GM19395 (cell line): ENCODE measurements at regions not wholly inside any gene's neighbourhood (a gene's known extent, or its start where the extent isn't known, plus 50 kb on each side); places are given as distances from the start of the nearest gene placed in this dataset.
"Not testable (repeated sequence)": the region's sequence is repeated elsewhere in the genome, so short reads cannot be mapped to it uniquely, and the experiment has no call there.

Experiments
- ATAC-seq: cut with Tn5 transposase; IDR thresholded peaks from one replicate; pipeline ENCODE4 v1.9.1; 2021; ENCODE audit warnings: mild to moderate bottlenecking, moderate library complexity; ENCODE audit not compliant: unreplicated experiment

DNA sequence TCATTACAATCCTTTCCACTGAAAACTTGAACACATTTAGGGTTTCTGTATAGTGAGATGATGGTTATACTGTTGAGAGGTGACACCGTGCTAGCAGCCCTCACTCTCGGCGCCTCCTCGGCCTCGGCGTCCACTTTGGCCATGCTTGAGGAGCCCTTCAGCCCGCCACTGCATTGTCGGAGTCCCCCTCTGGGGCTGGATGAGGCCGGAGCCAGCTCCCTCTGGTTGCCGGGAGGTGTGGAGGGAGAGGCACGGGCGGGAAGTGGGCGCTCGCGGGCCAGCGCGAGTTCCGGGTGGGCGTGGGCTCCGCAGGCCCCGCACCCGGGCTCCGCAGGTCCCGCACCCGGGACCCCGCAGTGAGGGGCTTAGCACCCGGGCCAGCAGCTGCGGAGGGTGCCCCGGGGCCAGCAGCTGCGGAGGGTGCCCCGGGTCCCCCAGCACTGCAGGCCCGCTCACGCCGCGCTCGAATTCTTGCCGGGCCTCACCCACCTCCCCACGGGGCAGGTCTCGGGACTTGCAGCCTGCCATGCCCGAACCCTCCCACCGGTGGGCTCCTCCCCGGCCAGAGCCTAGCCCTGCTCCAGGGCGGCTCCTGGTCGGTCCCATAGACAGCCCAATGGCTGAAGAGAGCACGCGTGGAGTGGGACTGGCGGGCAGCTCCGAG is 145.9 kb upstream of the ZNF608 start:
- no peak for ATAC-seq

DNA sequence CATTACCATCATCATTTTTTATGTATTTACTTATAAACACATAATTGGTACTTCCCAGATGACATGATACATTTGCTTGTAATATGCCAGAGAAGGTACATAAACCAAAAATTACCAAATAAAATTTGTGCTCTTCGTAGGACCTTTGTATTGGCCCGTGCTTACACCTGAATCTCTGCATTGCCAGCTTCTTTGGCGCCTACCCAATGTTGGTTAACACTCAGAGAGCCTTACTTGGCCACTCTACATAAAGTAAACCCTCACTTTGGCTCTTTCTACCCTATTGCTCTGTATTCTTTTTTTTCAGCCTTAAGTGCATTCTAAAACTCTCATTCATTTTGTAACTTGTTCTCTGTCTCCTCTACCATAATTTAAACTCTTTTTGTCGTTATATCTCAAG is 148.1 kb upstream of the ZNF608 start:
- no peak for ATAC-seq

DNA sequence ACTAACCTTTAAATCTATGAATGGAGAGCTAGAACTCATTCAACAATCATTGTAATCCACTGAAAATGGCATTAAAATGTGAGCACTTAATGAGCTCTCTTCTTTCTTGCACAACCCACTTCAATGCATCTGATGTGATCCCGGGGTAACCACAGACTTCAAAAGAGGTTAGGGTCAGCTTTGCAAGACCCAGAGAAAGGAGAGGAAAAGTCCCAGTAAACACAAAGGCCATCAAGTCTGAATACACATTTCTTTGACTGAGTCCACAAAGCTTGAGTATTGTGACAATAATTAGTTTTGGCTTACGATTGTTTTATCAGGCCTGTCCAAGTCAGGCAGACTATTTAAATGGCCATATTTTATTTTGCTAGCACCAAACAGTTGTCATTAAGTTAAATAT is 148.8 kb upstream of the ZNF608 start:
- ATAC-seq = no peak

DNA sequence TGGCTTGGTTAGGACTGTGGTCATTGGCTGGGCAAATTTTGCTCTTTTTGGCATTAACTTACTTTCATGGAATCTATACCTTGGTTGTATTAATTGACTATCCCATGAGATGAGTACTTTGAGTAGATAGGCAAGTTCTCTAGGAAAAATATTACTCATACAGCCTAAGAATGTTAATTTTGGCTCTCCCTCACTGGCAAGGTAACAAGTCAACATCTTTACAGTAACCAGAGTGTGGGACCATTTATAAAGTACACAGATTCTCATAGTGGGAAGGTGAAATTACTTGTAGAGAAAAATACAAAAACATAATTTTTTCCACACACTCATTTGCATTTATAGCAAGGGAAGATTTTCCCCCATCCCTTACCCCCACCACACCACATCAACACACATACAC is 154.6 kb upstream of the ZNF608 start:
- no peak for ATAC-seq

DNA sequence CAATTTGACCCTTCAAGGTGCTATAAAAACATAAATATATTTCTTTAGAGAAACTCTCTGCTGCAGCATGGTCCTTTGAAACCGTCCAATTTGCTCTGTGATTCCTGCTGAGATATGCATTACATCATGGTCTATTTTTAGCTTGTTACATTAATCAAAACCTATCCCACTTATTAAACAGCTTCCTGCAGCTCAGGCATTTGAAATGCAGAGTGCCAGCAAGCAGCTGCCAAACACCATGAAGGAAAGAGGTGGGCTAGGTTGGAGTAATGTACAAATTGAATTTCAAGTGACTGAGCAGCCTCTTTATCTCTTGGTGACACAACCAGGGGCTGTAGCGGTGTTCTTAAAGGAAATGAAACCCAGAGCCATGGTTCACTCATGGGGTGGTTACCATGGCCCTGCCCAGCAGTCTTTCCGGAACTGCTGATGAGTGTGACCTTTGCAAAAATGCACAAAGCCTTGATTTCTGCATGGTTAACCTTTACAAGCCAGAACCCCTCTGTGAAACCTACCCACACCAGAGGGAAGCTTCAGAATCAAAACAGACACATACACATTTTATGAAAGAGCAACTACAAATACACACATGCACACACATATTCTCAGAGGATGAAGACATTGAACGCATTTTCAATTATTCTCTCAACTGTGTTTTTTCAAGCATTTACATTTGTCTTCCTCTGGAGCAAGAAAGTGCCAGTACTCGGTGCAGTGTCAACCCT is 155.8 kb upstream of the ZNF608 start:
- ATAC-seq = peak; percentile 99

DNA sequence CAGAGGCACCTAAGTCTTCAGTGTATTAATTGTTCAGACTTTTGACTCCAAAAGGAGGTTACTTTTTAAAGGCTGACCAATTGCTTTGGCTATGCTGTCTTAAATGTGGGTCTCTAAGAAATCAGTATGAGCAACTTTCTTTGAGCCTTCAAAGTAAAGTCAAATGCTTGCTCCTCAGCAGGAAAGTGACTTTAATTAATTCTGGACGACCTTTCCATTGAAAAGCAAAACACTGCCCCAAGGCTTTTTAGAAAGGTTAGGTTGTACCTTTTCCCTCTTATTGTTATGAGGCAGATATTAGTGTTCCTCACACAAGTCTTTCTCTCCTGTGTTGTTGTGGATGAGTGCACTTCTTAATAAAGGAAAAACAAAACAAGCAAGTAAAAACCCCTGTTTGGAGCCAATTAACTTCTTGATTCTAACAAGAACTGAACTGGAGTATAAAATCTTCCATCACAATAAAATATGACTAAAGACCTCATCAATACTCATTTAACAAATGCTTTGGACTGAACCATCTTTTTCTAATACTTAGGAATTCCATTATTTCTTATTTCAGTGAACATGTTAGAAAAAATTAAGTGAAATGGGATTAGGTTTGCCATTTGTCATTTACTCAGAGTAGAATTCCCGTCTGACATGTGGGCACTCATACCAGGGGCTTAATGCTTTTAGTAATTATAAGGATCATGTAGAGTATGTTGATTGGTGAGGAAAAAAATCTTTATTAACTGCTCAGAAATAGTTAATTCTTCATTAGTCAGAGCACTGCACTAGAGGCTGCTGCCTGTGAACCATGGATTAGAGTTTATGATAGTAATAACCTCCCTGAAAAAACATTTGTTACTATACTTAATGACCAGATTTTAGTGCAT is 159.1 kb upstream of the ZNF608 start:
- no peak for ATAC-seq

DNA sequence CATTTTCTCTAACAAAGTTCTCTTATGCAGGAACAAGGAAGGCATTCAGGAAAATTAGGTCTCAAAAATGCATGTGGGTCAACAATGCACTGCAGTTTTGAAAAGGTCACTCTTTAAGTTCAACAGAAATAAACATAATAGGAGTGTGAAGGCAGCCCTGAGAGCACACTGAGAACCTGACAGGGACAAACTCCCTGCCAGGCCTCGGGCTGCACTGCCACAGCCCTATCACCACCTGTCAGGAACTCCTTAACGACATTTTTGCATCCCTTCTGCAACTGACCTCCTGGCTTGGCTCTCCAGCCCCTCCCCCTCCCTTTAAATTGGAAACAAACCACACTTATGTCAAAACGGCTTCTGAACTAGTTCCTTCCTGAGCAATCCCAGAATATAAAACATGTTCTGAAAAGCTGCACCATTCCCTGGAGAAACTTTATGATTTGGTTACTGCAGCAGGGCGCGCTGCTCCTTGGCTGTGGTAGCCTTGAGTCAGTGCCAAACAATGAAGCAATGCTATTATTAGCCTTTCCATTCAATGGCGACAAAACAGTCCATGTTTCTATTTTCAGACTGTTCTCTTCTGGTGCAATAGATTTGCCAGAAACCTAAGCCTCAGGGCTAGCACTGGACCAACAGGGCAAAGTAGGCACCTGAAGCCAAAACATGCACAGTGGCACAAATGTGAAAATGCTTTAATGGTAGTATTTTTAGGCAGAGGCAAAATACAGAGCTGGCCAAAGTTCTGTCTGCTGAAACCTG is 160.1 kb upstream of the ZNF608 start:
- no peak for ATAC-seq

DNA sequence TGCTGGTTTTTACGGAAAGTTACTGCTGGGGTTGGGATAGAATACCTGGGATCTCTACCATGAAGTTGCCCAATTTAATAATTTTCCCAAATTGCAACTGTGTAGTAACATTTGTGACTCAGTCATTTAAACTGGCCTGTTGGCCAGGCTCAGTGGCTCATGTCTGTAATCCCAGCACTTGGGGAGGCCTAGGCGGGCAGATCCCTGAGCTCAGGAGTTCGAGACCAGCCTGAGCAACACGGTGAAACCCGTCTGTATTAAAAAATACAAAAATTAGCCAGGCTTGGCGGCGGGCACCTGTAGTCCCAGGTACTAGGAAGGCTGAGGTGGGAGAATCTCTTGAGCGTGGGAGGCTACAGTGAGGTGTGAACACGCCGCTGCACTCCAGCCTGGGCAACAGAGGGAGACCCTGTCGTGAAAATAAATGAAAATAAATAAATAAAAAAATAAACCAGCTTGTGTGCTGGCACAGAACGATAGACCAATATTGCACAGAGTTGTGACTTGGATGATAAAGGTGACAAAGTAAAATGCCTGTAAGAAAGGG is 160.7 kb upstream of the ZNF608 start:
- no peak for ATAC-seq

DNA sequence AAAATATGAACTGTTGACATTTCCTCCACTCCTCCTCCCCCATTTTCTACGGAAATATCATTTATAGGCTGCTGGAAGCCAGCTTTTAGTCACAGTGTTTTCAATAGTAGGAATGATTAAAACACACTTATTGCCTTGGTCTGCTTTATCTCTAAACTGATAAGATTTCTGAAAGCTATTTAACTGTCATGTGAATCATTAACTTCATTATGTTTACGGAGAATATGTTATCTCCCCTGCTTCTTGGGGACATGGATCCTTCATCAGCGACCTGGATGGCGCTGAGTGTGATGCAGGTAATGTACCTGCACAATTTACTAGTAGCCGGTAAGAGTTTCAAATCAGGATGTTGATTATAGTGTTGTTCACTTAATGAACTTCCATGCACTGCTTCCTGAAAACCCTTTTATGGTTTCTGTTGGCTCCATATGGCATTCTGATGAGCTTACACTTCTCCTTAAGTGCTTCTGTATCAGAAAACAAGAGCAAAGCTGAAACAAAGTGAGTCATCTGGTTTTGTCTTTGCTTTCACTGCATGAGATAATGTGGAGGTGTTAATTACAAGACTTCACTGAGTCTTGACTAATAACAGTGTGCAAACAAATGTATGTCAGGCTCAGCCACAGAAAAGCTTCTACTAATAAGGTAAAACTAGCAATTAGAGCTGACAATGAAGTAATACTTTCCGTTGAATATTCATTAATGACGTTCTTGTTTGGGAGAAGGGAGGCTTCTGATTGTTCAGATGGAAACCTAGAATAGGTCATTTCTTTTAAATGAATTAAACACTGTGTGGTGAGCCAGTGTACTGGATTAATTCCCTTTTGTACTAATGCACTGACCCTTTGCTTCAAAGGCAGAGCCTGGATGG is 162.4 kb upstream of the ZNF608 start:
- peak; percentile 83 for ATAC-seq

DNA sequence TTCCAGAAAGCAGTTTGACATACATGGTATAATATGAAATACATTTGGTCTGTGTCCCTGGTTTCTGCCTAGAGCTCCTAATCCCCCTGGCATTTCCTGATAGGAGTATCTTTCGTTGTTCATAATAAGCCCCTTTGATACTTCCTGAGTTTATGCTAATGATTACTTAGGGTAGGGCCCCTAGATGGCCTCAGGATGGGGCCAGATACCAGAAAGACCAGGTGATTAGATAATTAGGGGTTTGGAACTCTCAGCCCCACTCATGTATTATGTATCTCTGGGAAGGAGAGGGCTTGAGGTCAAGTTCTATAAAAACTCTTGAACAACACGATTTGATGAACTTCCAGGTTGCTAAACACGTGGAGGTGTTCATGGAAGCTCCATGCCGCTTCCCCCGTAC is 163.3 kb upstream of the ZNF608 start:
- no peak for ATAC-seq

DNA sequence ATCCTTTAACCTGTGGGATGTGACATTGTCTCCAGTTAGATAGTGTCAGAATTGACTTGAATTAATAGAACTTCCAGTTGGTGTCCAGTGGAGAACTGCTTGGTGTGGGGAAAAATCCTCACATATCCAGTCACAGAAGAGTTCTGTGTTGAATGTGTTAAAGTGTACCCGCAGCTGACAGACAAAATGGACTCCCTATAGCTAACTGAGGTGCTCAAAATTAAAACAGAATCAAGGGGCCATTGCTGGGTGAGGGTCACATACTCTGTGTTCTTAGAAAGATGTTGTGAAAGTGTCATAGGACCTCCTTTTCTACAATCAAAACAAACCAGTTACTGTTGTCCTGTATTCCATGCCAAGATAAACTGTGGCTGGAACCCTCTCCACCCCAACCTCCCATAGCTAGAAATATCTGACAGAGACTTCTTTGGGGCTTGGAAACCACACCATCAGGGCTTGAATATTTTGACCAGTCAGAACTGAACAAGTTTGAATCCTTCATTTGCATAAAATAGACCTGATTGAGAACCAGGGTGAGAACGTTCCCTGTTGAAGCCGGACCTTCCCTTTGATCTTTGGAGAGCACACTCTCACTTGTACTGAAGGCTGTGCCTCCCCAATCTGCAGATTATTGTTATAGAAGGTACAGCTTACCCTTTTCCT is 164.0 kb upstream of the ZNF608 start:
- ATAC-seq = peak; percentile 63

DNA sequence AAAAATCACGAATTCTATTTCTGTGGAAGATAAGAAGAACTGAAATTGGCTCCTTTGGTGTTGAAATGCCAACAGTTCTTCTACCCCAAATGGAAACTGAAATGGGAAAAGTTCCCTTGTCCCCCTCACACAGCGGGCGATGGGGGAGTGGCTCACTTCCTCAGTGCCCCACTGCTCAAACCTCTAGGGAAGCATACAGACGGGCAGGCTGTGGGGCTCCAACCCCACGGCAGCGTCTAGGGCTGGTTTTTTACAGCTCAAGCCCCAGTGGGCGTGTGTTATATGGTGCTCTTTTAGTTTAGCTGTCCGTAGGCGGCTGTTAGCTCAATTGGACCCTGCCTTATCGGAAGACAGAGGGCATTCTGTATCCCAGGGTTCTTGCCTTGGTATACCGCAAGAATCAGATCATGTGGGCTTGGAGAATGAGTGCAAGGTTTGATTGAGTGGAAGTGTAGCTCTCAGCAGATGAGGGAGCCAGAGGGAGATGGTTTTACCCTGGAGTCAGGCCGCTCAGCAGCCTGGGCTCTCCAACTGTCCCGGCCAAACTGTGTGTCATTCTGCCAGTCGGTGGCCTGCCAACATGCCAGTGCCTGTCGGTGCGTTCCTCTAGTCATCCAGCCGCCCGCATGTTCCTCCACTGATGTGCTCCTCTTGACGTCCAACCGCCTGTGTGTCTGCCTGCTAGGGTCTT is 166.3 kb upstream of the ZNF608 start:
- no peak for ATAC-seq

DNA sequence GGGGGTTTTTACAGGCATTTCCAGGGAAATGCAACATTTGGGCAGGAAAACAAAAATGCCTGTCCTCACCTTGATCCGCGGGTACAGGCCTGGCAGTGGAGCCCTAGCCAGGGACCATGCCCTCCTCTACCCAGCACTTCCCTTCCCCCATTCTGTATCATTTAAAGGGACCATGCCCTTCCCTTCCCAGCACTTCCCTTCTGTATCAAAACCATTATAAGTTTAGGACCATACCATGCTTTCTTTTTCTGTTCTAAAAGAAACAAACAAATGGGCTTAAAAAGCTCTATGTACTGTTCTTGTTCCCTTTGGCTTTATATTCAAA is 166.9 kb upstream of the ZNF608 start:
- ATAC-seq = no peak

DNA sequence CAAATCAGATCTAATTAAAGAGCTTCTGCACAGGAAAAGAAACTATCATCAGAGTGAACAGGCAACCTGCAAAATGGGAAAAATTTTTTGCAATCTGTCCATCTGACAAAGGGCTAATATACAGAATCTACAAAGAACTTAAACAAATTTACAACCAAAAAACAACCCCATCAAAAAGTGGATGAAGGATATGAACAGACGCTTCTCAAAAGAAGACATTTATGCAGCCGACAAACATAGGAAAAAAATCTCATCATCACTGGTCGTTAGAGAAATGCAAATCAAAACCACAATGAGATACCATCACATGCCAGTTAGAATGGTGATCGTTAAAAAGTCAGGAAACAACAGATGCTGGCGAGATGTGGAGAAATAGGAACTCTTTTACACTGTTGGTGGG is 169.9 kb upstream of the ZNF608 start:
- not testable (repeated sequence) for ATAC-seq

DNA sequence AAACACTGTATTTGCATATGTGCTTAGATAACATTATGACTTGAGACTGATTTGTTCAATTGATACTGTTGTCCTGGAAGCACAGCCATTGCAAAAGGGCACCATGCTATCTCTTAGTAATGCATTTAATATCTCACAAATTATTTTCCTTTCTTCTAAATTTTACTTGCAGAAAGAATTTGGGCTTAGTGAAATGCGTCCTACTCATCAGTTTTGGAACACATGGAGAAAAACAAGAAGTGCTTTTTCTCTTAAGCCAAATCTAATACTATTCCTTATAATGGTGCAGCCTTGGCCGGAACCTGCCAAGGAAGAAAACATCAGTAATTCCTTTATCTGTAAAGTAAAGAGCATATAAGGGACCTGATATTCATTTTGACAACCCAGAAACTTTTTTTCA is 172.2 kb upstream of the ZNF608 start:
- ATAC-seq = no peak

DNA sequence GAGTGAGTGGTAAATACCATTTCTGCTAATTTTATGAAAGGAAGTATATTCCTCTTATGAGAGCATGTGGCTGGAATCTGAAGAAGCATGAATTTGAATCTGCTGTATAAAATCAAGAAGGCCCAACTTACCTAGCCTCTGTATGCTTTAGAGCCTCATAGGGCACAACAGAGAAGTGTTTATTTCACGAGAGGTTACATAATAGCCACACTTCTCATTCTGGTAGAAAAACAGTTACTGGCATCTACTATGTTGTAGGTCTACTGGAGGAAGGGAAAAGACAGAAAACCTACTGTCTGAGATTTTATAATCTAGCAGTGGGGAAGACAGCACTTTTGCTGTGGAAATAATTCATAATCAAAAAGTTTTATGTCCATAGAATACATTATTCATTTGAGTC is 172.6 kb upstream of the ZNF608 start:
- no peak for ATAC-seq

DNA sequence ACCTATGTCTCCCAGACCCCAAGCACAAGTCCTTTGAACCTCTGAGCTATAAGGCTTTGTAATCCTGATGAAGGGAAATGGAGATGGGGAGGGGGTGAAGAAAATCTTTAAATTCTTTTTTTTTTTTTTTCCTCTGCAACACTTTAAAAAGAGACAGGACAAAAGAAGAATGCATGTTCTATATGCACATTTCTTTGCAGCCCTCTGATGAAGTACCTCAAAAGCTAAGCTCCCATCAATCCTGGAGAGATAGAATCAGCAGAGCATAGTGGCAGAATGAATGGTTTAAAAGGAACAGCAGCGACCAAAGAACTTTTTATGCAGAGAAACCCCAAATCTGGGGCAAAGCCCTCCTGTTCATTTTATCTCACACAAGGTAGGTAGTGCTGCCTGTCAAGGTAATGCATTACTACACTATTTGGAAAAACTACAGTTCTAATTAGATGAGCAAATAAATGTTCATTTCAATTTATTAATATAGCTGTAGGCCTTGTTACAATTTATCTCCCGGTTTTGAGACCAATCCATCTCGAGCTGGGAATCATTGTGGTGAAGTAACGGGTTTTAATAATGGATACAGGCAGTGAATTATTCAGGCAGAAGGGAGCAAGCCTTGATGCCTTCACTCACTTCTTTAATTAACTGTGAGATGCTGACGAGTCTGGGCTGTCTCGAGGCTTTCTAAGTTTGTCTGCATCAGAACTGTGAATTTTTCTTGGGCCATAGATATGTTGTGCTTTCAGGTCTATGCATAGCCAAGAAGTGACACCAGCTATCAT is 173.5 kb upstream of the ZNF608 start:
- ATAC-seq = no peak
